Dedifferentiated amniotic fluid mesenchymal stem cell (primary cell): ENCODE measurements at regions not wholly inside any gene's neighbourhood (a gene's known extent, or its start where the extent isn't known, plus 50 kb on each side); places are given as distances from the start of the nearest gene placed in this dataset.

Experiments used
- DNase-seq: peaks from one replicate; pipeline ENCODE4 v3.0.0-alpha.2; 2016; ENCODE audit errors: extremely low spot score

DNA sequence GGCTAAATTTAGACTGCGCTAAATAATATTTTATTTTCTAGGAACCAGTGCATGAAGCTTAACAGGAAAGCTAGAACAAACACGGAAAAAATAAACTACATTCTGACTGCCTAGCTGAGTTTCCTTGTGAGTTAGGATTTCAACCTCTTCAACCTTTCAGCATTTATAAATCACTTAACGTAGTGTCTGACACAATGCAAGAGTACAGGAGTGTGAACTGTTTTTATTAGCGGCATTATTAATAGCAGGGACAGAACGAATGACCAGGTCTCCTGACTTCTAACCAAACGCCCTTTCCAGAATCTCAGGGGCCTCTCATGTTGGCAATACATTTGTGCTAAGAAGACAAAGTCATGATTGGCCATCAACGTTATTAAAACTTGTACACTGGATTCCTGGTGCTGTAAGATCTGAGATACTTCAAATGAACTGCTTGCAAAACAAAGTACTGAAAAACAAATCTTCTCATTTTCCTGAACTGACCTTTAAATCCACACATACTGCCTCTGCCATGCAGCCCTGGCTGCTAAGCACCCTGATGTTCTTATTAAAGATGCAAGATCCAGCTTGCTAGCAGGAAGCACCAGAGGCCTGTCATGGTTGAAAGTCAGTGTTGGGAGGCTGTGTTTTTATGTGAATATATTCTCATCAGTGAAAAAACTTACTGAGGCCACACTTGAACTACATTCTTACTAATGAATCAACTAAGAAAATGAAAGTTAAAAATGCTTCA is 380.4 kb upstream of the CPEB2 start:
- DNase-seq: no peak

DNA sequence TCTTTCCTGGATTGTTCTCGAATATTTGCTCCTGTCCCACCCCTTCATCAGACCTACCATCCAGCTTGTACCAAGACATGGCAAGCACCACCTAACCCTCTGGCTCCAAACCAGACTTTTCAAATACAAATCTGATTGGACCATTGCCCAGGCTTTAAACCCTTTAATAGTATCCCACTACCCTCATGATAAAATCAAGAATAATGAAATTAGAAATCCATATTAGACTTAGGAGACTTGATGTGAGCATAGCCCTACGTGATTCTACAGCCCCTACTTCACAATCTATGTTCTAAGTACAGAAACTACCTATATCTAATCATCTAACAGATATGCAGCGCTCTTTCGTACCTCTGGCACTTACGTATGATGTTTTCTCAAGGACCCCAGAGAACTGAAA is 375.2 kb upstream of the CPEB2 start:
- DNase-seq: no peak

DNA sequence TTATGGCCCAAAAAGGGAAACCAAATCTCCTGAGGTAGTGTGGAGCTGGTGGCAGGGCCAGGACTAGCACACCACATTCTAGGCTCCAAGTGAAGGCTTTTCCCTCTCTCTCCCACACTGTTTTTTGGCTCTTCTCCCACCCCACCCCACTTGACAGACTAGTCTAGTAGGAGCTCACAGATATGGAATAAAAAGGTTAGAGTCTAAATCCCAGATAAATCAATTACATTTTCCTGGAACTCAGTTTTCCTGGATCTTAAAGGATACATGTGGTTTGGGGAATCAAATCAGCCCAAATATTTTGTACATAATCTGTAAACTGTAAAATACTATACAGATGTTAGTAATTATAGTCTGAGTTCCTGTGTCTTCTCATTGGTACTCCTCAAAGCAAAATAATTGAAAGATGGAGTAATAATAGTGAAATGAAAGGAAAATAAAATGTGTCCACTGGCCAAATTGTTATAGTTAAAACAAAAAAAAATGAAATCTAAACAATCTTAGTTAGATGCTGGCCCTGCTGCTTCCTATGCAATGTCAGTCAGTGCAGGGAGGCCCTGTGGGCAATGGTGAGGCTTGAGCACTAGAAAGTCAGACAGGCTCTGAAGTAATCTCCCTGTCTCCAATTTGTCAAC is 370.4 kb upstream of the CPEB2 start:
- DNase-seq: no peak

DNA sequence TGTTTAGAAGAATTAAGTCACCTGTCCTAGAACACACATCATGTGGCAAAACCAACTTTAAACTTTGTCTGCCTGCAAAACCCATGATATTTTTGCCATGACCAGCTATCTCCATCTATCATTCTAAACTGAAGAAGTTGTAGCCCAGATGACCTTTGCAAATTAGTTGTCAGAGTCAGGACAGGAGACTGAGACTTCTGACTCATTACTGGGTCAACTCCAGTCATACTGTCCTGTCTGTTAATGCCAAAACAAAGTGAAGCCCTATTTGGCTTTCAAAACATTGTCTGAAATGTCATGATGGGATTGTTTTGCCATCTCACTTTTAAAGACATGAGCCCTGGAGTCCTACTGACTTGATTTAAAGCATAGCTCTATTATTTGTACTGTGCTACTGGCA is 365.7 kb upstream of the CPEB2 start:
- DNase-seq: no peak

DNA sequence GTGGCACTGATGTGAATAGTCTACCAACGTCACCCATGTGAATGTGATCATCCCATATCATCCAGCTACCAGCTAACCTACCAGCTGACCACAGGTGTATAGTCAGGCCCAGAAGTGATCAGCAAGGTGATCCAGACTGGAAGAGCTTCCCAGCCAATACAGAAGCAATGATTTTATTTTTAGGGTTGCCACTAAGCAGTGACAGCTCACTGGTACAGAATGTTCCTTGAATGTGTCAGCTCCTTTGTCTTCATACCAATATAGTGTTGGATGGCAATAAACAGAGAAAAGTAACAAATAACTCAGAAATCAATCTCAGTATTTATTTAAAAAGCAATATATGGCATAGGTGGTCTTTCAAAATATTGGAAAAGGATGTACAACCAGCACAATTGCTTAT is 361.8 kb upstream of the CPEB2 start:
- DNase-seq: no peak

DNA sequence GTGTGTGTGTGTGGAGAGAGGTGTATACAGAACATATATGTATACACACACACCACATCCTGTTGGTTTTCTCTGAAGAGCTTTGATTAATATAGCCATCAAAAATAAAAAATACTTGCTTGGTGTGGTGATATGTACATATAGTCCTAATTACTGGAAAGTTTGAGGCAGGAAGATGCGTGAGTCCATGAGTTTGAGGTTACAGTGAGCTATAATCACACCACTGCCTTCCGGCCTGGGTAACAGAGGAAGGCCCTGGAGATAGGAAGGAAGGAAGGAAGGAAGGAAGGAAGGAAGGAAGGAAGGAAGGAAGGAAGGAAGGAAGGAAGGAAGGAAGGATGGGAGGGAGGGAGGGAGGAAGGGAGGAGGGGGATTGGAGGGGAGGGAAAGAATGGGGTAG is 360.4 kb upstream of the CPEB2 start:
- no peak for DNase-seq

DNA sequence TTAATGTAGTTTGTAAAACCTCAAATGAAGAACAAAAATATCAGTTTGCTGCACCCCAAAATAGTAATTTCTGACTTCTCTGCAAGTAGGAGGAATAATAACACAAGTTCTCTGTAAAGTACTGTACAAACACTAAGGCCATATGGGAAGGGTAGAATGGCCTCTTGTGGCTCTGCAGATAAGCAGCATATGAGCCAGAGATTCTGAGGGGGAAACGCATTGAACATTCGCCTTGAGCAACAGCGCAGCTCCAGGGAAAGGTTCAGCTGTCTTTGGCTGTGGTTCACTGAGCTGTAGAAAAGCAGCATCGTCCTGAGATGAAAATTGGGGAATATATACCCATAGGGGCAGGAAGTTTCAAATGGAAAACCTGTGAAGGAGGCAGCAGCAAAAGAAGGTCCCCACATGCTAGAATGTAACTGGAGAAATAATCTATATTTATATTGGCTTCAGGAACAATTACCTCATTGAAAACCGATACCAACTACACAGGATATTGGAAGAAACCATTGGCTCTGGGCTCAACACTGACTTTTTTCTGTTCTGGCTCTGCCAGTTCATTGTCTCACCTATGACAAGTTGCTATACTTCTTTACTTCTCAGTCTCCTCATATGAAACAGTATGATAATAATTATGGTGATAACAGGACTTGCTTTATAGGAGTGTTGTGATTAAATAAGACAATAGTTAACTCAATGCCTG is 357.6 kb upstream of the CPEB2 start:
- DNase-seq: no peak

DNA sequence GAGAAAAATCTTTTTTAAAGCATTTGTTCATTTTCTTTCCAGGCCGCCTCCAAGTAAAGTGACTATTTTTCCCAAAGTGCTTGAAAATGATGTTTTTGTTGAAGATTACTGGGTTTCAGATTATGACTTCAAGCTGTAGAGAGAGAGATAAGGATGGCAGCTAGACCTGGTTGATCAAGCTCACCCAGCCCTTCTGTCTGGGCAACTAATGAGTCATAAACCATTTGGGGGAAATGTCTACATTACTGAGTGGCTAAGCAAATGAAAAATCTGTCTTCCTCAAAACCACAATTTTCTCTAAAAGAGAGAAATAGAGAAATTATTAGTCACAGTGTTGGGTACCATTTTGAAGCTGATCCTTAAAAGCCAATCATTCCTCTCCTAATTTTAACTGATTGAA is 355.4 kb upstream of the CPEB2 start:
- no peak for DNase-seq

DNA sequence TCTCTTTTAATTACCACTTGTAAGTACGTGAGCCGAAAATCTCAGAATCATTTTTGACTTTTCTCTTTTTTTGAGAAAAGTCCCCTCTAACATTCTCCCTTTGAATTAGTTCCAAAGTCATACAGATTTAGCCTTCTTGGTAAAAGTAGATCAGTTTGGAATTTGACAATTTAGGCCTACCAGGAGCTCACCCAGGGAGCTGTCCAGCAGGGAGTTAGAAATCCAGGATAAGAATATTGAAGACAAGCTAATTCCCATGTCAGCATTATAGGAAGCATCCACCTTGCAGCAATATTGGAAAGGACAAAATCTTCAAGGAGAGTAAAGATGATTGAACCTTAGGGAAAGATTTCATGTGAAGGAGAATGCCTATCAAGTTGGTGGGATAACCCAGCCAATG is 352.2 kb upstream of the CPEB2 start:
- DNase-seq: no peak

DNA sequence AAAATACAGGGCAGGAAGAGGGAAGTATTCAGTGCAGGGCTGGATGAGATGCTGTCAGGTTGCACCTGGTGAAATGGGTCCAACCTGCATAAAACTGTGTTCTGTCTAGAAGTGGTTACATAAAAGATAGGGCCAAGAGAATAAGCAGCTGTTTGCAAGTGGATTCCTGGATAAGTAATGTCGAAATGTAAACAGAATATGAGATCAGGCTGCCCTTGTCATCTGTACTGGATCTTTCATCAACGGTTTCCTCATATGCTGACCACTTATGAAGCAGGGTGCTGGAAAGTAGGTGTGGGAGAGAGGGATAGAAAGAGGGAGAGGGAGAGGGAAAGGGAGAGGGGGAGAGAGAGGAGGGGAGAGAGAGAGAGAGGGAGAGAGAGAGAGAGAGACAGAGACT is 349.8 kb upstream of the CPEB2 start:
- no peak for DNase-seq

DNA sequence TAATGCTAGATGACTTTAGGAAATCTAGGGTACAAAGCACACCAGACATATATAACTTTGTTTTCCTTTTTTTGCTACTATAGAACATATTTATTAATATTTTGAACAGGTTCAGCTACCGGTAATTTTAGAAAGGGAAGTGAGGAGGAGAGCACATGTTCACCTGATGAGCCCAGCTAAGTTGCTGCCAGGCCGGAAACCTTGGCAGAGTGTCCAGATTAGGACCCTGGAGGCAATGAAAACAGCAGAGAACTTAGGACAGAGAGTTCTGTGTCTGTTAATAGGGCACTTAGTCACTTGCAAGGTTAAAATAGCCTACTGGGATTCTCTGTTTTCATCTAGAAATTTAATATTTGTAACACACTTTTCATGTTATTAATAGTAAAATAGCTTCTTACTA is 348.9 kb upstream of the CPEB2 start:
- DNase-seq: no peak

DNA sequence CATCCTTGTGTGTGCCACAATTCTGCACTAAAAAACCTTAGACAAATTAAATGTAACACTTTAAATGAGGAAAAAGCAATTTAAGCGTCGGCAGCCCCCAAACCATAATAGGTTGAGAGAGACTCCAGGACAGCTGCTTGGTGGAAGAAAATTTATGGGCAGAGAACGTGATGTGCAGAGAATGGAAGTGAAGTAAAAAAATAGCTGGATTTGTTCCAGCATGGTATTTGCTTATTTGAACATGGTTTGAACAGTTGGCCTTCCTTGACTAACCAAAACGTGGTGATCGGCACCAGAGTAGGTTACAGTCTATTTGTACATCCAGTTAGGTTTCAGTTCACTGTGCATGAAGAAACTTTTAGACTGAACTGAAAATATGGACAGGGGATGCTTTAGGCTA is 343.0 kb upstream of the CPEB2 start:
- no peak for DNase-seq

DNA sequence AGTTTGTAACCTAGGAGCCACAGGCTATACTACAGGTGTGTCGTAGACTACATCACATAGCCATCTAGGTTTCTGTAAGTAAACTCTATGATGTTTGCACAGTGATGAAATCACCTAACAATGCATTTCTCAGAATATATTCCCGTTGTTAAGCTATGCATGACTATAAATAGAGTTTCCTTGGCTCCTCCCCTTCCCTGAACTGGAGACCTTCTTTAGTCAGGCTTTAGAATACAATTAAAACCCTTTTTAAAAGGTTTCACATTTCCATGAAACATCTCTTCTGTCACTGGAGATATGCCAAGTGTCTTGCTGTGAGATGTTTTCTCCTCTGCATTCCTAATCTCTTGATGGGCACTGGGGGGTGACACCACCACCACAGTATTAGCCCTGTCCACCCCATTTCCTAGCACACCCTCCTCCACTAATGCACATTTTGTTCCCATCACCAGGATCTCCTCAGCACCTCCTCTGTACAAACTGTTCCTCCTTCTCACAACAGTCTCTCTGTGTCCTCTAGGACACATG is 334.6 kb upstream of the CPEB2 start:
- DNase-seq: no peak

DNA sequence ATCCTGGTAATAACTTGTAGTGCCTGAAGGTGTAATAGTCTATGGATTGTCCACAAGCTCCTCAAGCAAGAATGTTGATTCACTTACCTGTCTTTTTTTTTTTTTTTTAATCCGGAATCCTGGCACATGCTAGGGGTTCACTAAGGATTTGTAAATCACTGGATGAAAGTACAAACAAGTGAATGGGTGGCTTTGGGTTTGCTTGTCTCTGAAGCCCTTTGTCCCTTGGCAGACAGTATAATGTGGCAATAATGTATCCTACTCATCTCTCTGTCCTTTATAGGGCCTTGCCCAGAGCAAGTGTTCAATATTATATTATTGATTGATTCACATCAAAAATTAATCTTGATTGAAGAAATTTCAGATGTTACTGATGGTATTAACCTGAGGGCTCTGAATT is 334.0 kb upstream of the CPEB2 start:
- DNase-seq: no peak

DNA sequence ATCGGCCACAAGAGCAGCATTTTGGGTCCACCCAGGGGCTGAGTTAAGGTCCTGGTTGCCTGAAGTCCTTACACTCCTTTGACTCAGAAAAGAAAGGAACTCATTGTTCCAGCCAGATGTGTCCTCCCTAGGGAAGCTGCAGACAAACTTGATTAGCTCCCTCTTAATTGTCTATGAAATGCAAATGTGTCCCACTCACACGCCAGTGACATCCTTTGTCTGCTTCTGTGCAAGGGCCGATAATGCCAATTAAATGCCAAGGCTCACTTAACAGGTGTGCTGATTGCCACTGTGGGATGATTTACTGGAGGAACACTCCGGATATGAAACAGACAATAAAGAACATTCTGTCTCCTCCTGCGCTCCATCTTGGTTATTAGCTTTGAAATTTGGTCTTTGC is 332.9 kb upstream of the CPEB2 start:
- no peak for DNase-seq

DNA sequence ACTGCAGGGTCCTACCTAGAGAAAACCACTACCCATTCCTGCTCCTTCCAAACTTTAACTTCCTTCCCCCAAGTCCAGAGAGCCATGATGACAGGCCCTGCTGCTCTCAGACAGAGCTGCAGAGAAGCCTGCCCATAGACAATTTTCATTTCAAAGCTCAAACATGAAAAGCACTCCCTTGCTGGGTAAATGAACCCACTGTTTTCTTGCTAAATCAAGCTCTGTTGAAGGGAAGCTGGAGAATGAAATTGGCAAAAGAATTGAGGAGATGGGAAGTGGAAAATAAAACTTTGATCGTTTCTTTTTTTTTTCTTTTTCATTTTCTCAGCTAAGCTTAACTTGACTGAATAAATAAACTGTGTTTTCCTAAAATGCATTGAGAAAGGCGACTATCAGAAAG is 331.1 kb upstream of the CPEB2 start:
- no peak for DNase-seq

DNA sequence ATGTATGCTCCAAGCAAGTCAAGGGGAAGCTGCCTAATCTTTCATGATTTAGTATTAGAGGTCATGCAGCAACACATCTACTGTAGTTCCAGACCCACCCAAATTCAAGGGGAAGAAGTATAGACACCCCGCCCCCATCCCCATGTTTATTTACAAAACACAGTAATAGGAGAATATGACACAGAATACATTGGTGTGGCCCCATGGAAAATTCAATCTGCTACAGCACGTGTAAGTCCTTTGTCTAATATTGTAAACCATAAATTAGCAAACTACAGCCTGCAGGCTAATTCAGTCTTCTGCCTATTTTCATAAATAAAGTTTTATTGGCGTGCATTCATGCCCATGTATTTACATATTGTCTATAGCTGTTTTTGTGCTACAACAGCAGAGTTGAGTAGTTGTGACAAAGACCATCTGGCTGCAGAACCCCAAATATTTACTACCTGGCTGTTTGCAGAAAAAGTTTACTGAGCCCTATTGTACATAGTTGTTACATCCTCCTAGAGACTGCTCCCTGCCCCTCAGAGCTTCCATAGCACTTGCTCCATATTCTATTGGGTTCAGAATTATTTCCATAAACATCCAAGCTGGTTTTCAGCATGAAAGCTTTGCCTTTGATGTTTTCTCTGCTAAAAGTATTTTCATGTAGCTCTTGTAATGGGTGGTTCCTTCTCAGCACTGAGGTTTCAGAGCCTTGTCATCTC is 326.8 kb upstream of the CPEB2 start:
- no peak for DNase-seq

DNA sequence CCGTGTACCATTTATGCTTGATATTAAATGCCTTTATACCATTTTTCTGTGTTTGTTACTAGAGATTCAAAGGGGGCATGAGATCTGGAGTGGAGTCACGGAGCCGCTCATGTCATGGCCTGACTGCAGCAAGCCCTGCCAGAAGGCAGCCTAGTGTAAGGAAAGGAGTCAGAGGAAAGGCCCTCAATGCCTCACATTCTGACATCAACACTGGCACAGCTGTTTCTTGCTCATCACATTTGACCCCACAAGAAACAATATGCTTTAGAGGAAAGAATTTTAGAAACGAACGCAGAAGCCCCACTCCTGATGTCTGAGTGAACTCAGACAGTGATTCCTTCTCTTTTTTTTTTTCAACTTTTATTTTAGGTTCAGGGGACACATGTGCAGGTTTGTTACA is 322.4 kb upstream of the CPEB2 start:
- DNase-seq: no peak

DNA sequence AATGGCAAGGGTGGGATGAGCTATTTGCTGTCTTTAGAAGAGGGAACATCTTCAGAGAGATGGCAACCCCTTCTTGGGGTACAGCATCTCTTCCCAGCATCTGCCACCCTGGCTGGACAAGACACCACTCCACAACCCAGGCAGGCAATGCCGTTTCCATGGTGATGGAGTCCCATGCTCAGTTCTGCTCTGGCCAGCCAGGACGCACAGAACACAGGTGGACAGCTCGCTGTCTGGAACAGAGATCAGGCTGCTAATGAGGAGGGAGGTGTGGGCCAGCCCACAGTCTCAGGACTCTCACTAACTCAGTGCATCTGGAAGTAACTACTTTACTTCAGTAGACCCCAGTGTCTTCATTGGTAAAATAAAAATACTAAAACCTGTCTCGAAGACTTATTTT is 321.0 kb upstream of the CPEB2 start:
- DNase-seq: no peak

DNA sequence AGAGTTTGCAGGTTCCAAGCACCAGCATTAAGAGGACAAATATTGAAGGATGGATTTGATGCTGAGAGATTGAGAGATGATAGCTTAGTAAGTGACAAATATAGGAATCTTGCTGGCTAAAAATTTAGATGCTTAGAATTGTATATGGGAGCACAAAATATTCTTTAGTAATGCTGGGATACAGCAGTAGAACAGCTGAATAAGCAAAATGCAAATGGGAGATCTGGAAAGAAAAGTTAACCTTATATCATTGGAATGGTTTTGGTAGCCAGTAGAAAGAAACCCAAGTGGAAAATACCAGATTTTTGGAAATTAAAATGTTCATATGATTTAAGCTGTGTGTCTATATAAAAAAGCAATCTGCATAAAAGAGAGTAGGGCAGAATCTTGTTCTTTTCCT is 308.6 kb upstream of the CPEB2 start:
- DNase-seq: no peak

DNA sequence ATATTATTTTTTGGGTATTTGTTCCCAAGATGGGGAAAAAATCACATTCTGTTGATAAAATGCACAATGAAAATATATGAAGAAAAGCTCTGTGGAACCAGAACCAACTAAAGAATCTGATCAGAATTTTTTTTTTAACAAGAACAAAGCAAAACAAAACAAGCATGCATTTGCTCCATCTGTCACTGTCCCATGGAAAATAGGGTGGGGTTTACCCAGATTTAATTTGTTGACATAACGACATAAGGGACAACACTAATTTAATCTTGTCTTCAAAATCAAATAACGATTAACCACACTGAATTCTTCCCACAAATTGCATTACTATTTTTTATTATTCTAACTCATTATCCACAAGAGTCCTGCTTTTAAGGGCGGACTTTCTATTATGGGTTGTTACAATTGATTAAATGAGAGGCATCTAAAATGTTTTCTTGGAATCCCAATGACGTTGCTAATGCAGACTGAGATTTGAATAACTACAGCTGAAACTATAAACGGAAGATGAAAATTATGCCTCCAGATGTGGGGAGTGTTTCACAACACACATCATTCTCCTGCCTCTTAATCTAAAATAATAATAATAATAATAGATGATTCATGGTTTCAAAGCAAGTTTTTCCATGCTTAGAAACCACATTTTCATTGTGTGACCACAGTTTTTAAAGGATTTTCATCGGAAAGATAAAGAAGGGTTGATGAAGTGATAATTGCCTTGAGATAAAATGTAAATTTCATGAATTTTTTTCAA is 307.0 kb upstream of the CPEB2 start:
- no peak for DNase-seq

DNA sequence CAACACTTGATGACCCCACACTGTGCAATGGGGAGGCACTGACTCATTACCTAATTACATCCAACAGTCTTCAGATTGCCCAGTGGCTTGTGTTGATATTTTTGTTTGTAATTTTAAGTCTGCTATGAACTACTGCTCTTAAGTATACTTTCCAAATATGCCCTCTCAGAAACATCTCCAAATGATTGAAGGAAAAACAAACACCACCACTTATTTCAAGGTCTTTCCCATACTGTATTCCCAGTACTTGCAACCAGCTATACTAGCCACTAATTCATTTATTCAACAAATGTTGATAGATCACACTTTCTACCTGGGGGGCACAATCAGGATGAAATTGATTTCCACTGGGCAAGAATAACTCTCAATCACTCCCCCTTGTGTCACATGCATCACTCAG is 302.2 kb upstream of the CPEB2 start:
- DNase-seq: no peak
